Large intestine (tissue), 3 donors: ENCODE measurements at regions not wholly inside any gene's neighbourhood (a gene's known extent, or its start where the extent isn't known, plus 50 kb on each side); places are given as distances from the start of the nearest gene placed in this dataset.

Experiments used
- DNase-seq, 2 donors: peaks; one replicate each; pipeline versions ENCODE4 v3.0.0 to v3.0.0-alpha.2; 2013
- H3K27ac ChIP-seq: one replicate; pipeline ENCODE4 v1.5.1; 2013; ENCODE audit warnings: low read length
- H3K27me3 ChIP-seq: 2 replicates; pipeline ENCODE4 v1.6.1; 2013; ENCODE audit warnings: low read length; ENCODE audit not compliant: control insufficient read depth, insufficient read depth
- H3K36me3 ChIP-seq: 2 replicates; pipeline ENCODE4 v1.6.1; 2013; ENCODE audit warnings: low read length; ENCODE audit not compliant: control insufficient read depth, insufficient read depth
- H3K4me1 ChIP-seq: one replicate; pipeline ENCODE4 v1.6.1; 2013; ENCODE audit warnings: low read length; ENCODE audit not compliant: control insufficient read depth, insufficient read depth
- H3K4me3 ChIP-seq: one replicate; pipeline ENCODE4 v1.5.1; 2013; ENCODE audit warnings: low read length
- H3K9me3 ChIP-seq: one replicate; pipeline ENCODE4 v1.6.1; 2013; ENCODE audit warnings: mild to moderate bottlenecking, low read depth, low read length, moderate library complexity; ENCODE audit not compliant: control insufficient read depth
- WGBS: methylation state at CpG from one replicate; pipeline ENCODE4 v1.1.5; 2013; ENCODE audit warnings: low lambda C conversion rate; ENCODE audit not compliant: insufficient coverage; 5-methylcytosine and 5-hydroxymethylcytosine counted together

DNA sequence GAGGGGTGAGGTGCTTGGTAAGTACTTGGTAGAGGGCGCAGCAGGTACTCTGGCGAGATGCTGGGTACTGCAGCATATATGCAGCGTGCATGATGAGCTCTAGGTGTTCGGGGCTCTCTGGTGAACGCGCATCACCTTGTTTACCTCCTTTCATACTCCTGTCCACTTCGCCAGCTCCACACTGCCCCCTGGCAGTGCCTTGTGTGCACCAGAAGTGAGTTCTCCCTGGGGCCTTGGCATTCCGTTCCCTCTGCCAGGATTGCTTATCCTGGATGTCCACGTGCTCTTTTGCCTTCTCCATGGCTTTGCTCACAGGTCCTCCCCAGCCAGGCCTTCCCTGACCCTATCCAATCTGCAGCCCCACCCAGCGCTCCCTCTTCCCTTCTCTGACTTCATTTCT, 154.2 kb downstream of the MRM1 start:
- Histone ChIP-seq H3K36me3 (no peaks in the 10 kb centered on the region), H3K27me3 (peaks cover 8% of the 10 kb centered on the region), H3K4me1 (no peaks in the 10 kb centered on the region), H3K9me3 (no peaks in the 10 kb centered on the region), H3K27ac (no peak overlapping the region), H3K4me3 (no peak overlapping the region)
- no peak for DNase-seq
- WGBS, result no CpG with 5 or more reads among the region's 10 CpGs

- 100% methylated on average over 1 of the region's 3 CpGs for WGBS
- Histone ChIP-seq H3K27me3 (peaks cover 5% of the 10 kb centered on the region), H3K36me3 (no peaks in the 10 kb centered on the region)
Observed at GRCh38 chr17:36756695-36757094, 155.3 kb downstream of the MRM1 start.

GRCh38 chr17:36760425-36760824, 159.0 kb downstream of the MRM1 start:
- H3K4me3 ChIP-seq, result no peak overlapping the region
- no peak for DNase-seq
- WGBS, result 71% methylated on average over 1 of the region's 5 CpGs
- no peaks in the 10 kb centered on the region for H3K4me1 ChIP-seq
- no peak overlapping the region for H3K27ac ChIP-seq
- no peaks in the 10 kb centered on the region for H3K36me3 ChIP-seq
- H3K27me3 ChIP-seq, result no peaks in the 10 kb centered on the region
- H3K9me3 ChIP-seq, result no peaks in the 10 kb centered on the region

More at GRCh38 chr17:36756695-36757094, 155.3 kb downstream of the MRM1 start:
- no peaks in the 10 kb centered on the region for H3K9me3 ChIP-seq
- DNase-seq, result no peak
- H3K4me1 ChIP-seq, result no peaks in the 10 kb centered on the region
- no peak overlapping the region for H3K4me3 ChIP-seq
- no peak overlapping the region for H3K27ac ChIP-seq

GRCh38 chr17:36761203-36761950, 160.0 kb downstream of the MRM1 start:
- Histone ChIP-seq H3K36me3 (no peaks in the 10 kb centered on the region), H3K4me1 (no peaks in the 10 kb centered on the region), H3K27ac (no peak overlapping the region), H3K9me3 (no peaks in the 10 kb centered on the region), H3K4me3 (no peak overlapping the region), H3K27me3 (peaks cover 2% of the 10 kb centered on the region)
- WGBS, result 84% methylated on average over 5 of the region's 26 CpGs
- DNase-seq, result no peak

DNA sequence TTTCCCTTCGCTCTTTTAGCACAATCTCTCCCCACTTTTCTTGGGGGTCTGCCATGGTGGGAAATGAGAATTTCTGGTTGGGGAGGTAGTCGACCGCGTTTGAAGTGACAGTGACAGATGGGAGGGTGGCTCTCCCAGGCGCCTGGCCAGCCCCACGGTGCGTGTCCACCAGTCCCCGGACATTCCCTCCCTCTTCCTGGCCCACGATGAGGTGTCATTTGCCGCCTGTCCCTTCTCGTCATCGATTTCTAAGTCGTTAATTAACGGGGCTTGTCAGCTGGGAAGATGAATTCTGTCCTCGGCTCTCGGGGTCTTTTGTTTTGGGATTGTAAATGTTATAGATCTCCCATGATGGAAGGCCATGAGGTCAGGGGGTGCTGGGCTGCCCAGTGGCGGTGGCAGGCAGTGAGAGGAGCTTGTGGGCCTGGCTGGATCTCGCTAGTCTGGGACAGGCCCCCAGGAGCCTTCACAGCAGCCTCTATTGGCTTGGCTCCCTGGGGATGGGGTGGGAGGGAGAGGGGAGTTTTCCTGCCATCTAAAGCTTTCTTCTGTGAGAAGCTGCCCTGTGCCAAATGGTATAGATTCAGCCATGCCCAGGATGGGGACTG, 164.2 kb downstream of the MRM1 start:
- Histone ChIP-seq H3K27ac (no peak overlapping the region), H3K4me1 (no peaks in the 10 kb centered on the region), H3K9me3 (no peaks in the 10 kb centered on the region), H3K36me3 (no peaks in the 10 kb centered on the region), H3K27me3 (peaks cover 2% of the 10 kb centered on the region), H3K4me3 (no peak overlapping the region)
- DNase-seq, result no peak
- WGBS, result no CpG with 5 or more reads among the region's 18 CpGs

DNA sequence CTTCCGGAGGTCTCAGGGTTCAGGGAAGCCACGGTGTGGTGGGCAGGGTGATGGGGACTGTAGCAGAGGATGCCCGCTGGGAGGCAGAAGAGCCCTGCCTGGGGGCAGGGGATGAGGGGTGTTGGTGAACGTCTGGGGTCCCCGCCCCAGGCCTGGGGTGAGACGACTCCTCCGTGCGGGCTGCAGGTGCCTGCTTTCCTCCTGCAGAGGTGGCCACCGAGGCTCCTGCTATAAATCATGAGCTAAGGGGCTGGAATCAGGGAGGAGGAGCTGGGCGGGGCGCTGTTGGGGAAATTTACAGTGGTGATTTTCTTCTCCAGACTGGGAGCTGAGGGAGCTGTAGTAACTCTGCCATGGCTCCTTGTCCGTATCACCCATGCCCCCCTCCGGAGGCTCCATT, 167.0 kb downstream of the MRM1 start:
- Histone ChIP-seq H3K4me3 (no peak overlapping the region), H3K27ac (no peak overlapping the region), H3K27me3 (peaks cover 12% of the 10 kb centered on the region), H3K36me3 (no peaks in the 10 kb centered on the region), H3K9me3 (no peaks in the 10 kb centered on the region), H3K4me1 (no peaks in the 10 kb centered on the region)
- no CpG with 5 or more reads among the region's 13 CpGs for WGBS
- no peak for DNase-seq

DNA sequence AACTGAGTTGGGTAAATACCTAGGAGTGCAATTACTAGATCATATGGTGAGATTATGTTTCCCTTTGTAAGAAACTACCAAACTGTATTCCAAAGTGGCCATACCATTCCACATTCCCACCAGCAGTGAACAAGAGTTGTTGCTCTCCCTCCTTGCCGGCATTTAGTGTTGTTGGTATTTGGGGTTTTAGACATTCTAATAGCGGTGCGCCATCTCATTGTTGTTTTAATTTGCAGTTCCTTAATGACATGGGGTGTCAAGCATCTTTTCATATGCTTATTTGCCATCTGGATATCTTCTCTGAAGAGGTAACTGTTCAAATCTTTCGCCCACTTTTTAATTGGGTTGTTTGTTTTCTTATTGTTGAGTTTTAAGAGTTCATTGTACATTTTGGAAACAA, 164.2 kb upstream of the LHX1 start:
- H3K36me3 ChIP-seq, result no peaks in the 10 kb centered on the region
- H3K4me1 ChIP-seq, result no peaks in the 10 kb centered on the region
- no peak for DNase-seq
- WGBS, result 60% methylated on average over 1 of the region's 4 CpGs
- H3K27ac ChIP-seq, result no peak overlapping the region
- no peaks in the 10 kb centered on the region for H3K9me3 ChIP-seq
- peaks cover 16% of the 10 kb centered on the region for H3K27me3 ChIP-seq
- no peak overlapping the region for H3K4me3 ChIP-seq

GRCh38 chr17:36777118-36777517, 160.2 kb upstream of the LHX1 start:
- Histone ChIP-seq H3K4me1 (no peaks in the 10 kb centered on the region), H3K36me3 (no peaks in the 10 kb centered on the region), H3K27me3 (peaks cover 16% of the 10 kb centered on the region), H3K4me3 (no peak overlapping the region), H3K9me3 (no peaks in the 10 kb centered on the region), H3K27ac (no peak overlapping the region)
- DNase-seq, result no peak
- no CpG with 5 or more reads among the region's 6 CpGs for WGBS

- Histone ChIP-seq H3K9me3 (no peaks in the 10 kb centered on the region), H3K27me3 (peaks cover 12% of the 10 kb centered on the region), H3K4me3 (no peak overlapping the region), H3K4me1 (no peaks in the 10 kb centered on the region), H3K27ac (no peak overlapping the region), H3K36me3 (no peaks in the 10 kb centered on the region)
- DNase-seq, result no peak
- WGBS, result no CpG with 5 or more reads among the region's 8 CpGs
Observed at GRCh38 chr17:36778448-36778847, 158.8 kb upstream of the LHX1 start.

GRCh38 chr17:36779550-36779949, 157.7 kb upstream of the LHX1 start:
- H3K4me3 ChIP-seq, result no peak overlapping the region
- WGBS, result no CpG with 5 or more reads among the region's 2 CpGs
- DNase-seq, result no peak
- H3K27me3 ChIP-seq, result peaks cover 8% of the 10 kb centered on the region
- H3K9me3 ChIP-seq, result no peaks in the 10 kb centered on the region
- H3K4me1 ChIP-seq, result no peaks in the 10 kb centered on the region
- no peaks in the 10 kb centered on the region for H3K36me3 ChIP-seq
- H3K27ac ChIP-seq, result no peak overlapping the region

DNA sequence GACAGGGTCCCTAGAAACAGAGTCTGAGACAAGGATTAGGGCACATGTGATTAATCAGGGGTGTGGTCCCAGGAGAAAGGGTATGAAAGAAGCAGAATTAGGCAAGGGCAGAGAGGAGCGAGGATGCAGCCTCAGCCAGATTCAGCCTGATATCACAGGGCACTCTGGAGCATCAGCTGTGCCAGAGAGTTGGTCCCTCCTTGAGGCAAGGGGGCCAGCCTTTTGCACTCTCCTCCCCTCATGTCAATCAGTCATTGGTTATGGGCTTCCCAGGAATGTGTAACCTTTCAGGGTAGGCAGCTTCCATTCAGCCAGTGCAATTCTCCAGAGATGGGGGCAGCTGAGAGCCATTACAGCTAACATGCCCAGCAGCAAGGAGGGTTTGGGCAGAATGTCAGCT, 152.6 kb upstream of the LHX1 start:
- H3K9me3 ChIP-seq, result no peaks in the 10 kb centered on the region
- no peaks in the 10 kb centered on the region for H3K36me3 ChIP-seq
- peaks cover 8% of the 10 kb centered on the region for H3K27me3 ChIP-seq
- no peak overlapping the region for H3K4me3 ChIP-seq
- H3K4me1 ChIP-seq, result no peaks in the 10 kb centered on the region
- no CpG with 5 or more reads among the region's 1 CpG for WGBS
- no peak overlapping the region for H3K27ac ChIP-seq
- no peak for DNase-seq
